Thymus (tissue), 11 donors: ENCODE measurements at regions not wholly inside any gene's neighbourhood (a gene's known extent, or its start where the extent isn't known, plus 50 kb on each side); places are given as distances from the start of the nearest gene placed in this dataset.

ENCODE experiments used
- DNase-seq, 9 donors: peaks; one replicate each; pipeline ENCODE4 v3.0.0-alpha.2; 2013; ENCODE audit warnings: low spot score in 9 of 9, low read depth in 6 of 9, missing footprints in 1 of 9
- H3K27ac ChIP-seq, 2 donors: one replicate each; pipeline ENCODE4 v1.5.1; 2013; ENCODE audit warnings: control low read depth in 1 of 2, low read depth in 1 of 2, low read length in 1 of 2, mild to moderate bottlenecking in 1 of 2, moderate library complexity in 1 of 2
- H3K27me3 ChIP-seq, 2 donors: one replicate each; pipeline ENCODE4 v1.5.1; 2013; ENCODE audit warnings: low read length in 1 of 2; ENCODE audit not compliant: control insufficient read depth in 2 of 2, insufficient read depth in 1 of 2
- H3K36me3 ChIP-seq, 2 donors: one replicate each; pipeline ENCODE4 v1.5.1; 2013; ENCODE audit warnings: low read length in 1 of 2, mild to moderate bottlenecking in 1 of 2, moderate library complexity in 1 of 2; ENCODE audit not compliant: control insufficient read depth in 2 of 2, insufficient read depth in 2 of 2
- H3K4me1 ChIP-seq, 2 donors: one replicate each; pipeline ENCODE4 v1.5.1; 2013; ENCODE audit warnings: low read length in 2 of 2; ENCODE audit not compliant: control insufficient read depth in 2 of 2, insufficient read depth in 2 of 2
- H3K4me3 ChIP-seq, 2 donors: one replicate each; pipeline ENCODE4 v1.5.1; 2013; ENCODE audit warnings: low read length in 2 of 2, control low read depth in 1 of 2, mild to moderate bottlenecking in 1 of 2
- H3K9me3 ChIP-seq, 2 donors: one replicate each; pipeline ENCODE4 v1.5.1; 2013; ENCODE audit warnings: low read length in 1 of 2, mild to moderate bottlenecking in 1 of 2; ENCODE audit not compliant: control insufficient read depth in 2 of 2, insufficient read depth in 1 of 2
- WGBS: extraction: QIAGEN DNeasy Blood & Tissue Kit; methylation state at CpG from one replicate; pipeline ENCODE4 v1.1.7; 2013; 5-methylcytosine and 5-hydroxymethylcytosine counted together
- donor health status: healthy.

DNA sequence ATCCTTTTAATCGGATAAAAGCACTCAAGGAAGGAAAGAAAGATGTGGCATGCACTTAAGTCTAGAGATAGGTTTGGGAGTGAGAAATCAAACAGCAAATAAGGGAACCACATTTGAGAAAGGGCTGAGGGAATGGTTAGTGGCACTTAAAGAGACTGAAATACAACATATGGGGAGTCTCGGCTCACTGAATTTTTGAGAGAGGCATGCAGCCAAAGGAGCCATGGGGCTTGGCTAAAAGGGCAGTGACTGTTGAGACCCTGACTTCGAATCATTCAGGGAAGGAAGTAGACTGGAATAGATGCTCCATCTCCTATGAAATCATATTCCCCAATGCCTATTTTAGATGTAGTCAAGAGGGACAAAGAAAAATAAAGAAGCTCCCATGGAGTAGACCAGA lies 58.3 kb upstream of the HAO2 start:
- DNase-seq: no peak
- 78% methylated on average over 3 of the region's 3 CpGs for WGBS
- no peaks in the 10 kb centered on the region for H3K9me3 ChIP-seq
- no peak overlapping the region for H3K27ac ChIP-seq
- H3K4me3 ChIP-seq: no peak overlapping the region
- H3K36me3 ChIP-seq: no peaks in the 10 kb centered on the region
- H3K4me1 ChIP-seq: no peaks in the 10 kb centered on the region
- no peaks in the 10 kb centered on the region for H3K27me3 ChIP-seq

DNA sequence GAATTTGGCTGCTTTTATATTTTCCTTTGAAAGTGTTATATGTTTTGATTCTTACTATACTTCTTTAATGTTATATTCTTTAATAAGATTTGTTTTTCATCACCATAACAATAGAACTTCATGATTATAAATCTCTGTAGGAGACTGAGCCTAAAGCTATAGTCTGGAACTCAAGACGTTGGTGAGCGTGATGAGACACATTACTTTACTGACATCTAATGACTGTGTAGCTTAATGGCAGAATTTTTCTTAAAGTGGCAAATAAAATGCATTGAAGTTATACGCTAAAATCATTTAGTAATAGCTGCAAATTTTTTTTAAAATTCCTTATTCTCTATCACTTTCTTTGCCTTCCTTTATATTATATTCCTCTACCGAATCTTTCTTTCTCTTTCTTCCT lies 56.1 kb upstream of the HAO2 start:
- Histone ChIP-seq H3K4me3 (no peak overlapping the region), H3K27ac (no peak overlapping the region), H3K4me1 (peaks cover 0 to 3% of the 10 kb centered on the region in 2 donors), H3K9me3 (no peaks in the 10 kb centered on the region), H3K27me3 (peaks cover 0 to 2% of the 10 kb centered on the region in 2 donors), H3K36me3 (no peaks in the 10 kb centered on the region)
- no peak for DNase-seq
- WGBS: 93% methylated on average over 4 of the region's 4 CpGs

DNA sequence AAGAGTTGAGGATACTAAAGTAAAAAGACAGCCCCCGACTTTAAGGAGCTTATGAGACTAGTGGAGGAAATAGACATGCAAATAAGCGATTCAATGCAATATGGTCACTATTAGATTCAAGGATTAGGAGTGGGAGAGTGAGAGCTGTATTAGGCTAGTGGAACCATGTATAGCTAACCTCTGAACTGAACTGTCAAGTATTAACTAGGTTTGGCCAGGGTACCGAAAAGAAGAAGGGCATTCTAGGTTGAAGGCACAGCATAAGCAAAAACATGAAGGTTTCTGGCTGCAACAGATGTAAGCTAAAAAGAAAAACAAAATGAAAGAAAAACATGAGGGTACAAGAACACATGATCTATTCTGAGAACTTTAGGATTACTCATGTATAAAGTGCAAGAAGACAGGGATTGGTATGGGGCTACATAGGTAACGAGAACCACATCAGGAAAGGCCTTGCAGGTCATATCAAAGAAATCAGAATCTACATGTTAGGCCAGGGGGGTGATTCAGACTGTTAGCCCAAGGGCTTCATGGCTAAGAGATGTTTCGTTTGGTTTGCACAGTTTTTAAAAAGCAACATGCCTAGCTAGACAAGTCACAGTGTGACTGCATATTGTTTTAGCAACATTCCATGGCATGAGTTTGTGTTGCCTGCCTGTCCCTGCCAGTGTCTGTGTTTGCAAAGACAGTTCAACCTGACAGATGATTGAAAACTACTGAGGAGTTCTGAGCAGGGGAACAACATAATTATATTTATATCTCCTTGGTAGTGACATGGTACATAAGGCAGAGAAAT lies 54.4 kb upstream of the HAO2 start:
- H3K27ac ChIP-seq: no peak overlapping the region
- no peak for DNase-seq
- no peak overlapping the region for H3K4me3 ChIP-seq
- H3K4me1 ChIP-seq: peaks cover 0 to 3% of the 10 kb centered on the region in 2 donors
- H3K27me3 ChIP-seq: peaks cover 0 to 2% of the 10 kb centered on the region in 2 donors
- WGBS: 94% methylated on average over 5 of the region's 5 CpGs
- H3K9me3 ChIP-seq: no peaks in the 10 kb centered on the region
- H3K36me3 ChIP-seq: no peaks in the 10 kb centered on the region

DNA sequence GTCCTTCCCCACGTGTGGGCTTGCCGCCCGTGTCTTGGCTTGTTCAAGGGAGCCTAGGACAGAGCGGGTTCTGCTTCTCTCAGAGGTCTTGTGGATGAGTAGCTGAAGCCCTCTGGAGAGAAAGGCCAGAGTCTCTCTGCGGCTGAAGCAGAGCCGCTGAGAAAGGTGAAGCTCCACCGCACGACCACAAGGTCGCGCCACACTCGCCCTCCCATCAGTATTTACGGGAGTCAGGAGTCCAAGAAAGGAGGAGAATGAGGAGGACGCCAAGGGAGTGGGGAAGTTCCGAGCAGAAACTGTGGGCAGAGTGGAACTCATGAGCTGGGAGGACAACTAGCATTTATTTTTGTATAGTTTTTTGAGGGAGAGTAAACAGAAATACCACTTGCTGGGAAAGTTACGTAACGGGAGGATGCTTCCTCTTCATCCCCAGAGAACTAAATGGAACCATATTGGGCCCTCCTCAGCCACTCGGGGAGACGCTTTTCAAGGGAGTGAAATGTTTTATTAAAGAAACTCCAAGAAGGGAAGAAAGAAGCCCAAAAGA lies 51.6 kb upstream of the HAO2 start:
- H3K27me3 ChIP-seq: peaks cover 0 to 2% of the 10 kb centered on the region in 2 donors
- peaks cover 0 to 3% of the 10 kb centered on the region in 2 donors for H3K4me1 ChIP-seq
- no peak overlapping the region for H3K27ac ChIP-seq
- no peak for DNase-seq
- no peak overlapping the region for H3K4me3 ChIP-seq
- WGBS: 87% methylated on average over 18 of the region's 18 CpGs
- no peaks in the 10 kb centered on the region for H3K9me3 ChIP-seq
- H3K36me3 ChIP-seq: no peaks in the 10 kb centered on the region

DNA sequence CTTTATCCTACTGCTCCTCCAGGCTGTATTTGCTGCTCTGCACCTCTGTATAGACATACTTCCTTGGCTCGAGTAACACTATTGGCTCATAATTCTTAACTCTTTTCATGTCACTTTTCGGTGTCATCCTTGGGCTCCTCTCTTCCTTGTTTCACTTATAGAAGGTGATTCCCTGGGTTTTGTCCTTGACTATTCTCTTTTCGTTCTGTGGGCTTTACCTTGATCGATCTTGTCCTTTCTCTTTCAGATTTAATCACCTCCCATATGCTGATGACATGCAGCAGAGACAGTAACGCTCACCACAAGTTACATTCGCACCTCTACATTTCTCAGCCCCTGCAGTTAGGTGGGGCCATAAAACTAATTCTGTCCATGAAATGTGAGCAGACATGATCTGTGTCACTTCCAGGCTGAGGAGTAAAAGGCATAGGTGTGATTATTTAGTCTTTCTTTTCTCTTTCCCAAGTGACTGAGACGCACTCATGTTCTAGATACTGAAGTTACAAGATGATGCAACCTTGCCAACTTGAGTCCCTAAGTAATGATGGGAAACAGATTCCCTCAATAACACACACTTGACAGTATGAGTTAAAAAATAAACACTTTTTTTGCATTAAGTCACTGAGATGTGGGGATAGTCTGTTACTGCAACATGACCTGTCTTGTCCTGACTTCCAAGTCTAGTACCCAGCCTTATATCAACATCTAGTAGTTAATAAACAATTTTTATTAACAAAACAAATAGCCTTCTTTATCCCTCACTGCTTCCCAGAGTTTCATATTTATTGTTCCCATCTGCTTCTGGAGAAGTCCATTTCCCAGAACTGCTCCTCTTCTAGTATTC lies 49.9 kb upstream of the HAO2 start:
- Histone ChIP-seq H3K9me3 (no peaks in the 10 kb centered on the region), H3K4me1 (peaks cover 0 to 3% of the 10 kb centered on the region in 2 donors), H3K27ac (peak overlapping the region in 1 of 2 donors; percentile 43), H3K27me3 (peaks cover 0 to 2% of the 10 kb centered on the region in 2 donors), H3K36me3 (no peaks in the 10 kb centered on the region), H3K4me3 (no peak overlapping the region)
- 85% methylated on average over 7 of the region's 7 CpGs for WGBS
- no peak for DNase-seq
